ENCODE measurements at regions not wholly inside any gene's neighbourhood (a gene's known extent, or its start where the extent isn't known, plus 50 kb on each side); places are given as distances from the start of the nearest gene placed in this dataset.

- 95% methylated on average over 5 of the region's 5 CpGs for WGBS
- no peaks in the 10 kb centered on the region for H3K36me3 ChIP-seq
- DNase-seq (ENCODE audit: low spot score): no peak
These were observed 159.1 kb downstream of the ERCC6L2 start for GRCh38 chr9:96034553-96035122.

GRCh38 chr9:96033896-96034295 is 158.4 kb downstream of the ERCC6L2 start:
- H3K4me3 ChIP-seq: no peak overlapping the region
- H3K4me1 ChIP-seq (replicated peaks): peaks cover 13% of the 10 kb centered on the region
- no peaks in the 10 kb centered on the region for H3K9me3 ChIP-seq
- no peaks in the 10 kb centered on the region for H3K36me3 ChIP-seq
- DNase-seq (ENCODE audit: low spot score): no peak
- 84% methylated on average over 10 of the region's 10 CpGs for WGBS
- no peaks in the 10 kb centered on the region for H3K27me3 ChIP-seq (replicated peaks; ENCODE audit: insufficient read depth)
- TF ChIP-seq CTCF (IDR thresholded peaks at IDR 0.05): no peak
- TF ChIP-seq POLR2A (IDR thresholded peaks at IDR 0.05): no peak
- TF ChIP-seq POLR2AphosphoS5 (IDR thresholded peaks at IDR 0.05): no peak
- intact Hi-C loops (cut with DNase I): no loop called here
- no peak overlapping the region for H3K27ac ChIP-seq

More at GRCh38 chr9:96034553-96035122, 159.1 kb downstream of the ERCC6L2 start:
- no peak overlapping the region for H3K27ac ChIP-seq
- H3K9me3 ChIP-seq: no peaks in the 10 kb centered on the region
- TF ChIP-seq POLR2A (IDR thresholded peaks at IDR 0.05) (no peak), POLR2AphosphoS5 (IDR thresholded peaks at IDR 0.05) (no peak), CTCF (IDR thresholded peaks at IDR 0.05) (no peak)
- no peak overlapping the region for H3K4me3 ChIP-seq
- intact Hi-C loops (cut with DNase I): no loop called here
- no peaks in the 10 kb centered on the region for H3K27me3 ChIP-seq (replicated peaks; ENCODE audit: insufficient read depth)
- peaks cover 13% of the 10 kb centered on the region for H3K4me1 ChIP-seq (replicated peaks)

DNA sequence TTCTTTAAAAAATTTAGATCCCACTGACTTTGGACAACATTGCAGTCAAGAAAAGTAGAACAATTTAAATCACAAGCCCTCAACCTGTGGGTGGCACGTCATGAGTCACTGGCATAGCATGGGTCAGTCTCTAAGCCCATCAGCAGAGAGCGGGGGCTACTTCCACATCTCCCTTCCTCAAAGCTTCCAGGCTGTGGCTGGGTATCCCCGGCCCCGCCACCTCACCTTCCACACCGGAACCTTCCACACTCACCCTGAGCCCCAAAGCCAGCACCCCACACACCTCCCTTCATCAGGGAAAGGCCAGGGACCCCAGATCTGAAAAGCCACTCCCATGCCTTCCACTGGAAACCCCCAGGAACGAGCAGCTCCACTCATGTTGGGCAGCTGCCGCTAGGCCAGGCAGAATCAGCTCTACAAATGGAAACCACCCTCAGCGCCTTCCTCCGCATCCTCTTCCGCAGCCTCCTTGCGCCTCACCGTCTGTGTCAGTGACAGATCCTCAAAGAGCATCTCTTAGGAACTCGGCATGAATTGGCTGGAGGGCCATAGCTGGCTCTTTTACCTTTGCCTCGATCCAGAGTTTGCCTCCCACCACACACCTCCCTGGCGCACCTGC is 156.5 kb downstream of the ERCC6L2 start:
- Histone ChIP-seq H3K36me3 (no peaks in the 10 kb centered on the region), H3K27ac (peak overlapping the region in 1 of 2 donors; percentile 82), H3K9me3 (no peaks in the 10 kb centered on the region), H3K27me3 (replicated peaks; ENCODE audit: insufficient read depth) (no peaks in the 10 kb centered on the region), H3K4me1 (replicated peaks) (peaks cover 13% of the 10 kb centered on the region), H3K4me3 (no peak overlapping the region)
- TF ChIP-seq POLR2AphosphoS5 (IDR thresholded peaks at IDR 0.05): no peak
- TF ChIP-seq POLR2A (IDR thresholded peaks at IDR 0.05): no peak
- TF ChIP-seq CTCF (IDR thresholded peaks at IDR 0.05): no peak
- intact Hi-C loops (cut with DNase I): no loop called here
- WGBS: 85% methylated on average over 15 of the region's 15 CpGs
- DNase-seq (ENCODE audit: low spot score): no peak

DNA sequence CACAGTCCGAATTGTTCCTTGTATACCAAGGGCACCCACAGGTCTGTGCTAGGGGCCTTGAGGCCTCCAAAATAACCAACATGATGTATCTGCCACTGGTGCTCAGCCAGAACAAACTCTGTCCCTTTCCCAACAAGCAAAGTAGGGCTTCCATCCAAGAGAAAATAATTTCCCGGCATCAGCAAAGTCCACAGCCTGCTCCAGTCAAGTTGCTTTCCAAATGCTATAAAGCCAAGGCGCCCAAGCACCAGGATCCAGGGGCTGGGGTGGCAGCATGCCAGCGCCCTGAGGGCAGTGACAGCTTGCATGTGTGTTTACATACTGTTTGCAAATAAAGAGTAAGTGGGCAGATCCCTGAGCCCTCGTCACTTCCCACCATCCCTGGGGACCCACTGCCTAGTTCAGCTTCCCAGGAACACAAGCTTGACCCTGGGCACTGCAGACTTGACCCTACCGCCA is 155.9 kb downstream of the ERCC6L2 start:
- H3K9me3 ChIP-seq: no peaks in the 10 kb centered on the region
- DNase-seq (ENCODE audit: low spot score): peak; percentile 91
- TF ChIP-seq POLR2AphosphoS5 (IDR thresholded peaks at IDR 0.05) (peak; percentile 96), POLR2A (IDR thresholded peaks at IDR 0.05) (no peak)
- H3K4me1 ChIP-seq (replicated peaks): peaks cover 13% of the 10 kb centered on the region
- 14% methylated on average over 6 of the region's 6 CpGs for WGBS
- intact Hi-C loops (cut with DNase I): no loop called here
- no peak overlapping the region for H3K4me3 ChIP-seq
- no peaks in the 10 kb centered on the region for H3K27me3 ChIP-seq (replicated peaks; ENCODE audit: insufficient read depth)
- no peaks in the 10 kb centered on the region for H3K36me3 ChIP-seq
- peak overlapping the region; percentile 36 to 82 for H3K27ac ChIP-seq

GRCh38 chr9:96029722-96030530 is 154.4 kb downstream of the ERCC6L2 start:
- Histone ChIP-seq H3K36me3 (no peaks in the 10 kb centered on the region), H3K9me3 (no peaks in the 10 kb centered on the region), H3K27ac (peak overlapping the region; percentile 36 to 82), H3K4me3 (no peak overlapping the region), H3K4me1 (replicated peaks) (peaks cover 13% of the 10 kb centered on the region), H3K27me3 (replicated peaks; ENCODE audit: insufficient read depth) (no peaks in the 10 kb centered on the region)
- TF ChIP-seq CTCF (IDR thresholded peaks at IDR 0.05) (no peak), POLR2A (IDR thresholded peaks at IDR 0.05) (no peak), POLR2AphosphoS5 (IDR thresholded peaks at IDR 0.05) (no peak)
- no peak for DNase-seq (ENCODE audit: low spot score)
- WGBS: 71% methylated on average over 19 of the region's 19 CpGs
- intact Hi-C loops (cut with DNase I): loop anchor here (10.0 kb wide), 1 partner anchor 145 kb away; no protein-coding TSS in a partner anchor

All from prostate gland (tissue), 2 donors.